HEK293T (cell line): ENCODE measurements at regions not wholly inside any gene's neighbourhood (a gene's known extent, or its start where the extent isn't known, plus 50 kb on each side); places are given as distances from the start of the nearest gene placed in this dataset.

Experiments
- ARNT ChIP-seq: fragments of 450-650 bp; IDR thresholded peaks from 2 replicates; pipeline ENCODE4 v1.6.1; 2017; ENCODE audit warnings: mild to moderate bottlenecking
- BHLHE40 ChIP-seq: fragments of 450-650 bp; IDR thresholded peaks from 2 replicates; pipeline ENCODE4 v1.6.1; 2016; ENCODE audit warnings: mild to moderate bottlenecking, moderate library complexity, borderline replicate concordance
- CTBP1 ChIP-seq: fragments of 450-650 bp; IDR thresholded peaks from 2 replicates; pipeline ENCODE4 v1.6.1; 2016; ENCODE audit warnings: borderline replicate concordance
- ELF4 ChIP-seq: fragments of 450-650 bp; IDR thresholded peaks from 2 replicates; pipeline ENCODE4 v1.6.1; 2017; ENCODE audit warnings: antibody characterized with exemption
- FOXA1 ChIP-seq: fragments of 450-650 bp; IDR thresholded peaks from 2 replicates; pipeline ENCODE4 v1.6.1; 2016; ENCODE audit warnings: mild to moderate bottlenecking
- FOXK2 ChIP-seq: fragments of 450-650 bp; IDR thresholded peaks from 2 replicates; pipeline ENCODE4 v1.6.1; 2016; ENCODE audit warnings: mild to moderate bottlenecking
- FOXM1 ChIP-seq: fragments of 450-650 bp; IDR thresholded peaks from 2 replicates; pipeline ENCODE4 v1.6.1; 2017; ENCODE audit warnings: mild to moderate bottlenecking, borderline replicate concordance
- HDGF ChIP-seq: fragments of 450-650 bp; IDR thresholded peaks from 2 replicates; pipeline ENCODE4 v1.6.1; 2017; ENCODE audit warnings: antibody characterized with exemption, borderline replicate concordance
- L3MBTL2 ChIP-seq: fragments of 450-650 bp; conservative IDR thresholded peaks from 2 replicates; pipeline ENCODE4 v1.6.1; 2016; ENCODE audit warnings: mild to moderate bottlenecking
- NFRKB ChIP-seq: fragments of 450-650 bp; IDR thresholded peaks from 2 replicates; pipeline ENCODE4 v1.6.1; 2016; ENCODE audit warnings: mild to moderate bottlenecking, moderate library complexity
- SP1 ChIP-seq: fragments of 450-650 bp; IDR thresholded peaks from 2 replicates; pipeline ENCODE4 v1.6.1; 2017
- SUZ12 ChIP-seq: fragments of 450-650 bp; IDR thresholded peaks from 2 replicates; pipeline ENCODE4 v1.6.1; 2016; ENCODE audit warnings: mild to moderate bottlenecking
- ZNF384 ChIP-seq: fragments of 450-650 bp; IDR thresholded peaks from 2 replicates; pipeline ENCODE4 v1.6.1; 2016

- no peak for TF ChIP-seq SP1
- TF ChIP-seq FOXM1, result no peak
- no peak for TF ChIP-seq BHLHE40
- TF ChIP-seq SUZ12, result no peak
- no peak for TF ChIP-seq CTBP1
- TF ChIP-seq FOXK2, result no peak
- TF ChIP-seq FOXA1, result no peak
- no peak for TF ChIP-seq L3MBTL2
- TF ChIP-seq ELF4, result no peak
- no peak for TF ChIP-seq NFRKB
- TF ChIP-seq HDGF, result no peak
- TF ChIP-seq ARNT, result no peak
- TF ChIP-seq ZNF384, result no peak
These were observed 106.5 kb downstream of the EFNB1 start for GRCh38 chrX:68935362-68935761.
